ENCODE measurements at regions not wholly inside any gene's neighbourhood (a gene's known extent, or its start where the extent isn't known, plus 50 kb on each side); places are given as distances from the start of the nearest gene placed in this dataset.

DNA sequence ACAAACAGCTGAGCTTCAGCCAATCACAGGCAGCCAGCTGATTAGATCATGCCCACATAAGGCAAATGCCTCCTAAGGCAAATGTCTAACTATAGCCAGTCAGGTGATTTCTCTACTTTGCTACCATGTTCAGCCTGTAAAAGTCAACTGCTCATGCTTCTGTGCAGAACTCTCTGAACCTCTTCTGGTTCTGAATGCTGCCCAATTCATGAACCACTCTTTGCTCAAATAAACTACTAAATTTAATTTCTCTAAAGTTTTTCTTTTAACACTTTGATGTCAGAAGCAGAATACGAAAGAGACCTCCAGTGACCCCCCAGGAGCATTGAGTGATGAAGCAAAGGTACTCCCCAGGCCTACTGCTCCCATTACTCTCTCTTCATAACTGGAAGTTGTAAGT, 240.7 kb upstream of the IPO5 start:
- ChIA-PET POLR2A (ENCODE audit: partially characterized antibody) (no interaction called here), CTCF (ENCODE audit: partially characterized antibody) (no interaction called here)
- Histone ChIP-seq H2BK120ac (replicated peaks; ENCODE audit: low read depth, low read length) (no peak overlapping the region), H3K4me1 (replicated peaks in 1 of 4; ENCODE audit: control insufficient read depth in 3 of 4, insufficient read depth in 4 of 4, low read length in 3 of 4) (no peaks in the 10 kb centered on the region), H2AK5ac (ENCODE audit: low read depth, low read length) (no peak overlapping the region), H3K23ac (ENCODE audit: insufficient read length) (no peak overlapping the region), H3K27ac (ENCODE audit: low read depth, low read length) (no peak overlapping the region), H4K5ac (ENCODE audit: insufficient read length, low read depth, low read length) (no peak overlapping the region), H2BK20ac (ENCODE audit: low read length) (no peak overlapping the region), H3K9me3 (ENCODE audit: insufficient read depth in 2 of 2, low read depth in 1 of 2, low read length in 1 of 2) (peaks cover 0 to 6% of the 10 kb centered on the region in 2 experiments; a peak in 1 of 4 replicates), H4K8ac (ENCODE audit: extremely low read depth, insufficient read depth, low read length) (no peak overlapping the region), H3K79me1 (ENCODE audit: low read depth, low read length) (no peaks in the 10 kb centered on the region), H2AFZ (ENCODE audit: low read length) (no peak overlapping the region), H4K91ac (replicated peaks; ENCODE audit: insufficient read length, low read length) (no peak overlapping the region), H3K4me2 (ENCODE audit: insufficient read depth in 1 of 2, low read depth in 2 of 2, low read length in 2 of 2) (no peak overlapping the region), H3K18ac (ENCODE audit: extremely low read depth, low read length) (no peak overlapping the region), H3K14ac (ENCODE audit: insufficient read length) (no peak overlapping the region), H2BK5ac (ENCODE audit: low read depth, low read length) (no peak overlapping the region), H3K4me3 (ENCODE audit: extremely low read depth in 1 of 4, insufficient read depth in 2 of 4, low read depth in 3 of 4, low read length in 4 of 4) (no peak overlapping the region), H4K20me1 (replicated peaks in 1 of 2; ENCODE audit: control insufficient read depth in 1 of 2, insufficient read depth in 2 of 2, low read length in 2 of 2) (no peaks in the 10 kb centered on the region), H3K79me2 (ENCODE audit: control insufficient read depth in 1 of 2, insufficient read depth in 2 of 2, low read length in 2 of 2) (no peaks in the 10 kb centered on the region), H3K23me2 (ENCODE audit: low read depth, low read length) (no peaks in the 10 kb centered on the region), H3K36me3 (ENCODE audit: control insufficient read depth in 2 of 4, insufficient read depth in 4 of 4, low read length in 3 of 4) (no peaks in the 10 kb centered on the region), H3K9ac (replicated peaks in 1 of 4; ENCODE audit: extremely low read depth in 1 of 4, low read depth in 3 of 4, low read length in 3 of 4) (no peak overlapping the region), H3K4ac (replicated peaks; ENCODE audit: insufficient read length, low read depth, low read length) (no peak overlapping the region), H2BK12ac (ENCODE audit: low read depth, low read length) (no peak overlapping the region), H3K27me3 (replicated peaks in 1 of 4; ENCODE audit: control insufficient read depth in 3 of 4, extremely low read depth in 1 of 4, insufficient read depth in 3 of 4, low read length in 3 of 4) (no peaks in the 10 kb centered on the region), H2BK15ac (ENCODE audit: low read length) (no peak overlapping the region), H3K56ac (replicated peaks; ENCODE audit: insufficient read length, low read depth, low read length) (no peak overlapping the region)
- WGBS, 2 experiments (ENCODE audit: extremely low coverage in 1 of 2, insufficient coverage in 1 of 2, insufficient read length in 1 of 2, insufficient replicate concordance in 2 of 2, low coverage in 1 of 2, low lambda C conversion rate in 2 of 2, missing lambda C conversion rate in 1 of 2): 95% methylated on average over 1 of the region's 1 CpG; no CpG with 5 or more reads in 1 of the 2 experiments
- TF ChIP-seq MAFK (IDR thresholded peaks at IDR 0.05; ENCODE audit: low read depth, low read length) (no peak), YY1 (IDR thresholded peaks at IDR 0.05; ENCODE audit: low read depth, low read length) (no peak), GTF2F1 (IDR thresholded peaks at IDR 0.05; ENCODE audit: borderline replicate concordance, low read depth, low read length) (no peak), EZH2 (IDR thresholded peaks at IDR 0.05; ENCODE audit: low read depth, low read length, severe bottlenecking) (no peak), EP300 (IDR thresholded peaks at IDR 0.05; ENCODE audit: borderline replicate concordance in 1 of 2, low read depth in 2 of 2, low read length in 2 of 2) (no peak), BACH1 (IDR thresholded peaks at IDR 0.05; ENCODE audit: low read length) (no peak), TCF12 (IDR thresholded peaks at IDR 0.05; ENCODE audit: low read depth, low read length) (no peak), CBX5 (IDR thresholded peaks at IDR 0.05; ENCODE audit: low read depth, low read length) (no peak), RAD21 (IDR thresholded peaks at IDR 0.05 in 1 of 2, conservative IDR thresholded peaks at IDR 0.05 in 1 of 2; ENCODE audit: low read depth in 2 of 2, low read length in 2 of 2) (no peak), SAP30 (IDR thresholded peaks at IDR 0.05; ENCODE audit: insufficient read depth, insufficient replicate concordance, low read length) (no peak), HDAC6 (IDR thresholded peaks at IDR 0.05; ENCODE audit: low read depth, low read length) (no peak)
- TF ChIP-seq, protein P1, sequence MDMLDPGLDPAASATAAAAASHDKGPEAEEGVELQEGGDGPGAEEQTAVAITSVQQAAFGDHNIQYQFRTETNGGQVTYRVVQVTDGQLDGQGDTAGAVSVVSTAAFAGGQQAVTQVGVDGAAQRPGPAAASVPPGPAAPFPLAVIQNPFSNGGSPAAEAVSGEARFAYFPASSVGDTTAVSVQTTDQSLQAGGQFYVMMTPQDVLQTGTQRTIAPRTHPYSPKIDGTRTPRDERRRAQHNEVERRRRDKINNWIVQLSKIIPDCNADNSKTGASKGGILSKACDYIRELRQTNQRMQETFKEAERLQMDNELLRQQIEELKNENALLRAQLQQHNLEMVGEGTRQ (IDR thresholded peaks at IDR 0.05; ENCODE audit: low read length): no peak
- FAIRE-seq: no peak
- DNase-seq (ENCODE audit: low read depth in 1 of 2, low spot score in 2 of 2): no peak
